ENCODE measurements at regions not wholly inside any gene's neighbourhood (a gene's known extent, or its start where the extent isn't known, plus 50 kb on each side); places are given as distances from the start of the nearest gene placed in this dataset.

DNA sequence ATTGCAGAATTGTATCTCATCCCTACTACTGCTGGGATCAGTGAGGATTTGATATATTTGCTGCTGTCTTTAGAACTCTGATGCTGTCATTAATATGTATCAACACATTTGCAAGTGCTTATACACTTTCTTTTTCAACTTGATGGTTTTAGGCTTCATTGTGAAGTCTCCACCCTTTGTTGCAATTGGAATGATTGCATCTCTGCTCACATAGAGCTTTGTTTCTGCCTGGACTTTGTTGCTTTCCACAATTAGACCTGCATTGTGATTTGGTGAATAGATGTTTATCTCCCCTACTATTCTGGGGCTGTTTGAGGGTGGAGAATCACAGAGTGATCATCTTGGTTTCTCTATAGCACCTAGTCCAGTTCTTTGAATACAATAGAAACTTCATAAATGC lies 666.7 kb downstream of the EPM2A start:
- TF ChIP-seq, protein P1, sequence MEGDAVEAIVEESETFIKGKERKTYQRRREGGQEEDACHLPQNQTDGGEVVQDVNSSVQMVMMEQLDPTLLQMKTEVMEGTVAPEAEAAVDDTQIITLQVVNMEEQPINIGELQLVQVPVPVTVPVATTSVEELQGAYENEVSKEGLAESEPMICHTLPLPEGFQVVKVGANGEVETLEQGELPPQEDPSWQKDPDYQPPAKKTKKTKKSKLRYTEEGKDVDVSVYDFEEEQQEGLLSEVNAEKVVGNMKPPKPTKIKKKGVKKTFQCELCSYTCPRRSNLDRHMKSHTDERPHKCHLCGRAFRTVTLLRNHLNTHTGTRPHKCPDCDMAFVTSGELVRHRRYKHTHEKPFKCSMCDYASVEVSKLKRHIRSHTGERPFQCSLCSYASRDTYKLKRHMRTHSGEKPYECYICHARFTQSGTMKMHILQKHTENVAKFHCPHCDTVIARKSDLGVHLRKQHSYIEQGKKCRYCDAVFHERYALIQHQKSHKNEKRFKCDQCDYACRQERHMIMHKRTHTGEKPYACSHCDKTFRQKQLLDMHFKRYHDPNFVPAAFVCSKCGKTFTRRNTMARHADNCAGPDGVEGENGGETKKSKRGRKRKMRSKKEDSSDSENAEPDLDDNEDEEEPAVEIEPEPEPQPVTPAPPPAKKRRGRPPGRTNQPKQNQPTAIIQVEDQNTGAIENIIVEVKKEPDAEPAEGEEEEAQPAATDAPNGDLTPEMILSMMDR (IDR thresholded peaks at IDR 0.05) = no peak
- no peak for TF ChIP-seq EZH2 (IDR thresholded peaks at IDR 0.05; ENCODE audit: borderline replicate concordance, insufficient read depth, low read depth, low read length, poor library complexity, severe bottlenecking)
